ENCODE measurements at regions not wholly inside any gene's neighbourhood (a gene's known extent, or its start where the extent isn't known, plus 50 kb on each side); places are given as distances from the start of the nearest gene placed in this dataset.

- no peaks in the 10 kb centered on the region for H3K4me1 ChIP-seq
- DNase-seq = no peak
- no peak overlapping the region for H3K4me3 ChIP-seq
- H3K27ac ChIP-seq = no peak overlapping the region
- peaks cover 0 to 28% (median 0%) of the 10 kb centered on the region in 3 donors for H3K27me3 ChIP-seq
- TF ChIP-seq POLR2A (IDR thresholded peaks at IDR 0.05) = no peak
- no peak for TF ChIP-seq EP300 (IDR thresholded peaks at IDR 0.05)
- TF ChIP-seq POLR2AphosphoS5 (IDR thresholded peaks at IDR 0.05) = no peak
- TF ChIP-seq, protein P1, sequence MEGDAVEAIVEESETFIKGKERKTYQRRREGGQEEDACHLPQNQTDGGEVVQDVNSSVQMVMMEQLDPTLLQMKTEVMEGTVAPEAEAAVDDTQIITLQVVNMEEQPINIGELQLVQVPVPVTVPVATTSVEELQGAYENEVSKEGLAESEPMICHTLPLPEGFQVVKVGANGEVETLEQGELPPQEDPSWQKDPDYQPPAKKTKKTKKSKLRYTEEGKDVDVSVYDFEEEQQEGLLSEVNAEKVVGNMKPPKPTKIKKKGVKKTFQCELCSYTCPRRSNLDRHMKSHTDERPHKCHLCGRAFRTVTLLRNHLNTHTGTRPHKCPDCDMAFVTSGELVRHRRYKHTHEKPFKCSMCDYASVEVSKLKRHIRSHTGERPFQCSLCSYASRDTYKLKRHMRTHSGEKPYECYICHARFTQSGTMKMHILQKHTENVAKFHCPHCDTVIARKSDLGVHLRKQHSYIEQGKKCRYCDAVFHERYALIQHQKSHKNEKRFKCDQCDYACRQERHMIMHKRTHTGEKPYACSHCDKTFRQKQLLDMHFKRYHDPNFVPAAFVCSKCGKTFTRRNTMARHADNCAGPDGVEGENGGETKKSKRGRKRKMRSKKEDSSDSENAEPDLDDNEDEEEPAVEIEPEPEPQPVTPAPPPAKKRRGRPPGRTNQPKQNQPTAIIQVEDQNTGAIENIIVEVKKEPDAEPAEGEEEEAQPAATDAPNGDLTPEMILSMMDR (IDR thresholded peaks at IDR 0.05) = no peak
- intact Hi-C loops (cut with DNase I; ENCODE audit: low total_unique reads) = no loop called here
- 74 to 92% (median 85%) methylated on average over 1 of the region's 1 CpG for WGBS, 5 donors
- no peaks in the 10 kb centered on the region for H3K9me3 ChIP-seq
- H3K36me3 ChIP-seq = no peaks in the 10 kb centered on the region
Measured at GRCh38 chr16:49201118-49201517, 80.5 kb downstream of the CBLN1 start.

GRCh38 chr16:49200223-49200820, 81.3 kb downstream of the CBLN1 start:
- Histone ChIP-seq H3K27ac (no peak overlapping the region), H3K36me3 (no peaks in the 10 kb centered on the region), H3K4me3 (no peak overlapping the region), H3K27me3 (peaks cover 0 to 28% (median 0%) of the 10 kb centered on the region in 3 donors), H3K9me3 (no peaks in the 10 kb centered on the region), H3K4me1 (no peaks in the 10 kb centered on the region)
- DNase-seq = no peak
- intact Hi-C loops (cut with DNase I; ENCODE audit: low total_unique reads) = no loop called here
- TF ChIP-seq EP300 (IDR thresholded peaks at IDR 0.05) (no peak), POLR2AphosphoS5 (IDR thresholded peaks at IDR 0.05) (no peak), POLR2A (IDR thresholded peaks at IDR 0.05) (no peak)
- TF ChIP-seq, protein P1 (IDR thresholded peaks at IDR 0.05) = no peak
- whole genome bisulfite sequencing, 5 donors = 63 to 82% (median 81%) methylated on average over 8 of the region's 8 CpGs

- no peaks in the 10 kb centered on the region for H3K36me3 ChIP-seq
- TF ChIP-seq POLR2AphosphoS5 (IDR thresholded peaks at IDR 0.05) (no peak), POLR2A (IDR thresholded peaks at IDR 0.05) (no peak), EP300 (IDR thresholded peaks at IDR 0.05) (no peak)
- TF ChIP-seq, protein P1 (IDR thresholded peaks at IDR 0.05) = no peak
- H3K9me3 ChIP-seq = no peaks in the 10 kb centered on the region
- no peaks in the 10 kb centered on the region for H3K4me1 ChIP-seq
- peaks cover 0 to 5% (median 0%) of the 10 kb centered on the region in 3 donors for H3K27me3 ChIP-seq
- intact Hi-C loops (cut with DNase I; ENCODE audit: low total_unique reads) = no loop called here
- no peak for DNase-seq
- no peak overlapping the region for H3K4me3 ChIP-seq
- WGBS, 5 donors = 41 to 51% (median 43%) methylated on average over 5 of the region's 5 CpGs
- H3K27ac ChIP-seq = peak overlapping the region in 1 of 5 donors; percentile 44
Measured at GRCh38 chr16:49195237-49195548, 86.4 kb downstream of the CBLN1 start.

GRCh38 chr16:49194537-49195236, 87.0 kb downstream of the CBLN1 start:
- no peaks in the 10 kb centered on the region for H3K4me1 ChIP-seq
- peak in 1 of 2 donors; percentile 7 for DNase-seq
- intact Hi-C loops (cut with DNase I; ENCODE audit: low total_unique reads) = no loop called here
- peaks cover 0 to 5% (median 0%) of the 10 kb centered on the region in 3 donors for H3K27me3 ChIP-seq
- TF ChIP-seq POLR2AphosphoS5 (IDR thresholded peaks at IDR 0.05) (no peak), POLR2A (IDR thresholded peaks at IDR 0.05) (no peak), EP300 (IDR thresholded peaks at IDR 0.05) (no peak)
- TF ChIP-seq, protein P1 (IDR thresholded peaks at IDR 0.05) = no peak
- no peaks in the 10 kb centered on the region for H3K9me3 ChIP-seq
- H3K27ac ChIP-seq = peak overlapping the region in 1 of 5 donors; percentile 44
- H3K4me3 ChIP-seq = no peak overlapping the region
- no peaks in the 10 kb centered on the region for H3K36me3 ChIP-seq
- WGBS, 5 donors = 42 to 51% (median 46%) methylated on average over 10 to 16 of the region's 16 CpGs
